ENCODE measurements at regions not wholly inside any gene's neighbourhood (a gene's known extent, or its start where the extent isn't known, plus 50 kb on each side); places are given as distances from the start of the nearest gene placed in this dataset.

GRCh38 chr3:66910266-66911055 lies 87.6 kb upstream of the KBTBD8 start:
- TF ChIP-seq CTCF (IDR thresholded peaks at IDR 0.05; ENCODE audit: low read length) (no peak), EZH2 (optimal IDR thresholded peaks at IDR 0.05; ENCODE audit: low read depth, low read length) (no peak), EZH2phosphoT487 (IDR thresholded peaks at IDR 0.05; ENCODE audit: low read length) (no peak)
